Endothelial cell of umbilical vein (primary cell): ENCODE measurements at regions not wholly inside any gene's neighbourhood (a gene's known extent, or its start where the extent isn't known, plus 50 kb on each side); places are given as distances from the start of the nearest gene placed in this dataset.

Experiments used
- BruUV-seq: library from RNA; stranded (reverse); fragments of 400-500 nt; replicated peaks from 2 replicates; lab custom pipeline; 2021; lab: Mats Ljungman, UMichigan
- CTCF ChIA-PET: fragments of 300-600, 350-600 bp; sonication (Branson Sonifier 250); formaldehyde crosslinking; loops from one replicate; lab custom pipeline; 2021; ENCODE audit warnings: antibody characterized with exemption, inconsistent platforms; lab: Charles Lee
- POLR2A ChIA-PET: fragments of 300-600, 350-600 bp; sonication (Branson Sonifier 250); formaldehyde crosslinking; loops from one replicate; lab custom pipeline; 2021; ENCODE audit warnings: antibody characterized with exemption, inconsistent platforms; lab: Charles Lee
- DNase-seq: peaks from one replicate; pipeline ENCODE4 v3.0.0-alpha.2; 2011; ENCODE audit warnings: low read depth, low spot score
- FAIRE-seq: peaks from 2 replicates; lab custom pipeline; 2011; peaks lifted over from hg19 to GRCh38; lab: Jason Lieb, UNC
- H2AFZ ChIP-seq: 2 replicates; pipeline ENCODE4 v1.6.0; 2012; ENCODE audit warnings: low read depth, low read length, control low read depth, inconsistent platforms
- H3K27ac ChIP-seq: 2 replicates; pipeline ENCODE4 v1.5.1; 2011; ENCODE audit warnings: low read depth, mild to moderate bottlenecking, control low read depth, low read length, moderate library complexity; ENCODE audit not compliant: insufficient read depth
- H3K27me3 ChIP-seq, 2 experiments: 2 replicates each; pipeline versions ENCODE4 v1.6.0 to v1.6.1; 2011; ENCODE audit warnings: low read length in 2 of 2, mixed read lengths in 1 of 2; ENCODE audit not compliant: control insufficient read depth in 2 of 2, insufficient read depth in 2 of 2
- H3K36me3 ChIP-seq, 2 experiments: 2 replicates in 1 of 2; 3 replicates in 1 of 2; pipeline ENCODE4 v1.5.1; 2011; ENCODE audit warnings: low read length in 2 of 2, mild to moderate bottlenecking in 1 of 2, moderate library complexity in 1 of 2; ENCODE audit not compliant: control insufficient read depth in 2 of 2, insufficient read depth in 2 of 2; ENCODE audit errors: extremely low read depth in 1 of 2
- H3K4me1 ChIP-seq: 3 replicates; pipeline ENCODE4 v1.5.1; 2011; ENCODE audit warnings: mild to moderate bottlenecking, low read length; ENCODE audit not compliant: control insufficient read depth, insufficient read depth; ENCODE audit errors: extremely low read depth
- H3K4me2 ChIP-seq: 2 replicates; pipeline ENCODE4 v1.6.1; 2011; ENCODE audit warnings: low read length, control low read depth, mixed read lengths; ENCODE audit not compliant: insufficient read depth
- H3K4me3 ChIP-seq, 3 experiments: fragments of 200-600 bp in 1 of 3; sonication (generic), shearing (Covaris generic) in 1 of 3; replicated peaks in 1 of 3; 2 replicates each; pipeline ENCODE4 v1.5.1; 2011 to 2016; ENCODE audit warnings: control low read depth in 3 of 3, low read length in 3 of 3, mild to moderate bottlenecking in 2 of 3, inconsistent platforms in 1 of 3, low read depth in 1 of 3, moderate library complexity in 1 of 3; ENCODE audit not compliant: insufficient read depth in 1 of 3
- H3K79me2 ChIP-seq: 2 replicates; pipeline ENCODE4 v1.6.0; 2012; ENCODE audit warnings: low read length, inconsistent platforms; ENCODE audit not compliant: control insufficient read depth, insufficient read depth
- H3K9ac ChIP-seq: replicated peaks from 2 replicates; pipeline ENCODE3; 2011; ENCODE audit warnings: low read length, control low read depth; ENCODE audit not compliant: insufficient read depth; ENCODE audit errors: extremely low read depth
- H3K9me1 ChIP-seq: replicated peaks from 3 replicates; pipeline ENCODE4 v1.6.0; 2011; ENCODE audit warnings: mild to moderate bottlenecking, low read length; ENCODE audit not compliant: control insufficient read depth, insufficient read depth; ENCODE audit errors: extremely low read depth
- H3K9me3 ChIP-seq: replicated peaks from 2 replicates; pipeline ENCODE4 v1.5.1; 2012; ENCODE audit warnings: low read length, inconsistent platforms; ENCODE audit not compliant: control insufficient read depth, insufficient read depth
- H4K20me1 ChIP-seq: replicated peaks from 2 replicates; pipeline ENCODE3; 2011; ENCODE audit warnings: mild to moderate bottlenecking, low read length; ENCODE audit not compliant: control insufficient read depth, insufficient read depth; ENCODE audit errors: extremely low read depth
- EZH2 ChIP-seq: IDR thresholded peaks from 2 replicates; pipeline ENCODE4 v1.6.1; 2012; ENCODE audit warnings: borderline replicate concordance, low read depth, mild to moderate bottlenecking, moderate library complexity, low read length, inconsistent platforms; ENCODE audit not compliant: severe bottlenecking
- FOS ChIP-seq: IDR thresholded peaks from 2 replicates; pipeline ENCODE4 v1.6.1; 2011; ENCODE audit warnings: mild to moderate bottlenecking, low read length, moderate library complexity, borderline replicate concordance; ENCODE audit not compliant: insufficient read depth
- GATA2 ChIP-seq: IDR thresholded peaks from 2 replicates; pipeline ENCODE4 v1.7.0; 2011; ENCODE audit warnings: low read depth, mild to moderate bottlenecking, moderate library complexity, mixed read lengths, low read length; ENCODE audit not compliant: insufficient read length, insufficient read depth
- JUN ChIP-seq: IDR thresholded peaks from 2 replicates; pipeline ENCODE4 v1.6.1; 2011; ENCODE audit warnings: borderline replicate concordance, low read depth; ENCODE audit not compliant: insufficient read length, insufficient read depth
- MYC ChIP-seq: IDR thresholded peaks from one replicate; pipeline ENCODE4 v1.6.1; 2011; ENCODE audit warnings: mild to moderate bottlenecking, low read depth, low read length
- POLR2A ChIP-seq: IDR thresholded peaks from 2 replicates; pipeline ENCODE4 v1.6.1; 2012; ENCODE audit warnings: low read depth, mild to moderate bottlenecking, control low read depth, low read length
- POLR2AphosphoS5 ChIP-seq: IDR thresholded peaks from 2 replicates; pipeline ENCODE4 v1.6.1; 2012; ENCODE audit warnings: low read depth, mild to moderate bottlenecking, control low read depth, low read length, moderate library complexity; ENCODE audit not compliant: insufficient read depth
- dilution Hi-C: fragments of 300-500 bp; cut with MboI; formaldehyde crosslinking; loops from one replicate; pipeline ENCODE4 v1.15.0; 2019; ENCODE audit warnings: low sequenced_read_pairs; ENCODE audit not compliant: extremely low pct_ligation_motif_present
- intact Hi-C: fragments of 100-400 bp; cut with micrococcal nuclease; formaldehyde crosslinking; loops from one replicate; pipeline ENCODE4 v1.10.0; 2022
- TF ChIP-seq, protein P1 (sequence below): IDR thresholded peaks from 2 replicates; pipeline ENCODE4 v1.6.1; 2011; ENCODE audit not compliant: insufficient read depth, insufficient read length
- TF ChIP-seq, protein P2 (sequence below), 2 donors: IDR thresholded peaks; 1 replicate in 1 of 2; 2 replicates in 1 of 2; pipeline ENCODE4 v1.5.1; 2011; ENCODE audit warnings: low read length in 2 of 2, mild to moderate bottlenecking in 2 of 2, moderate library complexity in 2 of 2, control low read depth in 1 of 2, inconsistent platforms in 1 of 2, low read depth in 1 of 2; ENCODE audit not compliant: insufficient read depth in 1 of 2; ENCODE audit errors: extremely low read depth in 1 of 2

- H3K4me2 ChIP-seq = no peak overlapping the region
- no peaks in the 10 kb centered on the region for H3K9me3 ChIP-seq
- no peak overlapping the region for H3K9ac ChIP-seq
- TF ChIP-seq MYC = no peak
- TF ChIP-seq, protein P1, sequence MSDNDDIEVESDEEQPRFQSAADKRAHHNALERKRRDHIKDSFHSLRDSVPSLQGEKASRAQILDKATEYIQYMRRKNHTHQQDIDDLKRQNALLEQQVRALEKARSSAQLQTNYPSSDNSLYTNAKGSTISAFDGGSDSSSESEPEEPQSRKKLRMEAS = no peak
- TF ChIP-seq JUN = no peak
- TF ChIP-seq FOS = no peak
- TF ChIP-seq POLR2A = no peak
- TF ChIP-seq, protein P2, sequence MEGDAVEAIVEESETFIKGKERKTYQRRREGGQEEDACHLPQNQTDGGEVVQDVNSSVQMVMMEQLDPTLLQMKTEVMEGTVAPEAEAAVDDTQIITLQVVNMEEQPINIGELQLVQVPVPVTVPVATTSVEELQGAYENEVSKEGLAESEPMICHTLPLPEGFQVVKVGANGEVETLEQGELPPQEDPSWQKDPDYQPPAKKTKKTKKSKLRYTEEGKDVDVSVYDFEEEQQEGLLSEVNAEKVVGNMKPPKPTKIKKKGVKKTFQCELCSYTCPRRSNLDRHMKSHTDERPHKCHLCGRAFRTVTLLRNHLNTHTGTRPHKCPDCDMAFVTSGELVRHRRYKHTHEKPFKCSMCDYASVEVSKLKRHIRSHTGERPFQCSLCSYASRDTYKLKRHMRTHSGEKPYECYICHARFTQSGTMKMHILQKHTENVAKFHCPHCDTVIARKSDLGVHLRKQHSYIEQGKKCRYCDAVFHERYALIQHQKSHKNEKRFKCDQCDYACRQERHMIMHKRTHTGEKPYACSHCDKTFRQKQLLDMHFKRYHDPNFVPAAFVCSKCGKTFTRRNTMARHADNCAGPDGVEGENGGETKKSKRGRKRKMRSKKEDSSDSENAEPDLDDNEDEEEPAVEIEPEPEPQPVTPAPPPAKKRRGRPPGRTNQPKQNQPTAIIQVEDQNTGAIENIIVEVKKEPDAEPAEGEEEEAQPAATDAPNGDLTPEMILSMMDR (IDR thresholded peaks at IDR 0.05; ENCODE audit: extremely low read depth in 1 of 2, insufficient read depth in 1 of 2, low read depth in 1 of 2, low read length in 2 of 2) = no peak
- no peak for TF ChIP-seq EZH2
- no peak for TF ChIP-seq POLR2AphosphoS5
- no peak for TF ChIP-seq GATA2
- dilution Hi-C loops (no loop called here), intact Hi-C loops (no loop called here)
- ChIA-PET POLR2A (no interaction called here), CTCF (no interaction called here)
- H2AFZ ChIP-seq = no peak overlapping the region
- no peaks in the 10 kb centered on the region for H3K36me3 ChIP-seq
- H3K27ac ChIP-seq = no peak overlapping the region
- no peaks in the 10 kb centered on the region for H3K79me2 ChIP-seq
- no peaks in the 10 kb centered on the region for H4K20me1 ChIP-seq
- no peaks in the 10 kb centered on the region for H3K9me1 ChIP-seq
- no peak overlapping the region for H3K4me3 ChIP-seq
- DNase-seq (no peak), FAIRE-seq (no peak)
- H3K4me1 ChIP-seq = no peaks in the 10 kb centered on the region
- no TSS peak for BruUV-seq
- H3K27me3 ChIP-seq = no peaks in the 10 kb centered on the region
Measured at GRCh38 chrX:121260596-121261240, 213.3 kb downstream of the GLUD2 start.
